Vagina (tissue), 2 donors: ENCODE measurements at regions not wholly inside any gene's neighbourhood (a gene's known extent, or its start where the extent isn't known, plus 50 kb on each side); places are given as distances from the start of the nearest gene placed in this dataset.

Experiments
- POLR2A ChIP-seq, 2 donors: fragments of 450-650 bp; IDR thresholded peaks; one replicate each; pipeline ENCODE4 v1.6.1; 2017; ENCODE audit warnings: antibody characterized with exemption in 2 of 2, mild to moderate bottlenecking in 2 of 2, moderate library complexity in 2 of 2
- POLR2AphosphoS5 ChIP-seq, 2 donors: sonication (generic); formaldehyde crosslinking; IDR thresholded peaks; one replicate each; pipeline ENCODE4 v1.9.0; 2017; ENCODE audit warnings: antibody characterized with exemption in 2 of 2, mild to moderate bottlenecking in 2 of 2, low read depth in 1 of 2; ENCODE audit not compliant: insufficient read depth in 1 of 2
- TF ChIP-seq, protein P1 (sequence below), 3 experiments: fragments of 450-650 bp in 2 of 3; fragments of 200-600 bp in 1 of 3; sonication (generic) in 1 of 3; IDR thresholded peaks; one replicate each; pipeline ENCODE4 v1.5.1; 2017 to 2019; ENCODE audit warnings: antibody characterized with exemption in 3 of 3, mild to moderate bottlenecking in 2 of 3, moderate library complexity in 2 of 3

DNA sequence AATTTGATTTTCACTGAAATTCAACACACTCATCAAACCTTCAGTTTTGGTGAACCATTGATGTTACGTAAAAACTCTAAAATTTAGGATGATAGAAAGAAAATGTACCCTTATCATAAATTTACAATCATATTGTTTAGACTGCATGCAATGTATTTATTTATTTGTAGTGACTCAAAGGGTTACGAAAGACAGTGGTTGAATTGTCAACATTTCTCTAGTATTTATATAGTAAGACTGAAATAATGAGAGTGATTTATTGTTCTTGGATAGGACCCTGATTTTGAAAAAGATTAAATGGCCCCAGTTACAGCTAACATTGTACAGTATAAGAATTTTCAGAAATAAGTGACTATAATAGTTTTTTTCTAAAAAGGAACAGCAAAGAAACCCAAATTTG is 591.5 kb downstream of the RFPL4B start:
- TF ChIP-seq, protein P1, sequence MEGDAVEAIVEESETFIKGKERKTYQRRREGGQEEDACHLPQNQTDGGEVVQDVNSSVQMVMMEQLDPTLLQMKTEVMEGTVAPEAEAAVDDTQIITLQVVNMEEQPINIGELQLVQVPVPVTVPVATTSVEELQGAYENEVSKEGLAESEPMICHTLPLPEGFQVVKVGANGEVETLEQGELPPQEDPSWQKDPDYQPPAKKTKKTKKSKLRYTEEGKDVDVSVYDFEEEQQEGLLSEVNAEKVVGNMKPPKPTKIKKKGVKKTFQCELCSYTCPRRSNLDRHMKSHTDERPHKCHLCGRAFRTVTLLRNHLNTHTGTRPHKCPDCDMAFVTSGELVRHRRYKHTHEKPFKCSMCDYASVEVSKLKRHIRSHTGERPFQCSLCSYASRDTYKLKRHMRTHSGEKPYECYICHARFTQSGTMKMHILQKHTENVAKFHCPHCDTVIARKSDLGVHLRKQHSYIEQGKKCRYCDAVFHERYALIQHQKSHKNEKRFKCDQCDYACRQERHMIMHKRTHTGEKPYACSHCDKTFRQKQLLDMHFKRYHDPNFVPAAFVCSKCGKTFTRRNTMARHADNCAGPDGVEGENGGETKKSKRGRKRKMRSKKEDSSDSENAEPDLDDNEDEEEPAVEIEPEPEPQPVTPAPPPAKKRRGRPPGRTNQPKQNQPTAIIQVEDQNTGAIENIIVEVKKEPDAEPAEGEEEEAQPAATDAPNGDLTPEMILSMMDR (IDR thresholded peaks at IDR 0.05), result no peak
- TF ChIP-seq POLR2A (IDR thresholded peaks at IDR 0.05) (no peak), POLR2AphosphoS5 (IDR thresholded peaks at IDR 0.05; ENCODE audit: insufficient read depth in 1 of 2, low read depth in 1 of 2) (no peak)
